Endothelial cell of umbilical vein (primary cell): ENCODE measurements at regions not wholly inside any gene's neighbourhood (a gene's known extent, or its start where the extent isn't known, plus 50 kb on each side); places are given as distances from the start of the nearest gene placed in this dataset.

Experiments used
- BruUV-seq: library from RNA; stranded (reverse); fragments of 400-500 nt; replicated peaks from 2 replicates; lab custom pipeline; 2021; lab: Mats Ljungman, UMichigan
- CTCF ChIA-PET: fragments of 300-600, 350-600 bp; sonication (Branson Sonifier 250); formaldehyde crosslinking; loops from one replicate; lab custom pipeline; 2021; ENCODE audit warnings: antibody characterized with exemption, inconsistent platforms; lab: Charles Lee
- POLR2A ChIA-PET: fragments of 300-600, 350-600 bp; sonication (Branson Sonifier 250); formaldehyde crosslinking; loops from one replicate; lab custom pipeline; 2021; ENCODE audit warnings: antibody characterized with exemption, inconsistent platforms; lab: Charles Lee
- DNase-seq: peaks from one replicate; pipeline ENCODE4 v3.0.0-alpha.2; 2011; ENCODE audit warnings: low read depth, low spot score
- FAIRE-seq: peaks from 2 replicates; lab custom pipeline; 2011; peaks lifted over from hg19 to GRCh38; lab: Jason Lieb, UNC
- H2AFZ ChIP-seq: 2 replicates; pipeline ENCODE4 v1.6.0; 2012; ENCODE audit warnings: low read depth, low read length, control low read depth, inconsistent platforms
- H3K27ac ChIP-seq: 2 replicates; pipeline ENCODE4 v1.5.1; 2011; ENCODE audit warnings: low read depth, mild to moderate bottlenecking, control low read depth, low read length, moderate library complexity; ENCODE audit not compliant: insufficient read depth
- H3K27me3 ChIP-seq, 2 experiments: 2 replicates each; pipeline versions ENCODE4 v1.6.0 to v1.6.1; 2011; ENCODE audit warnings: low read length in 2 of 2, mixed read lengths in 1 of 2; ENCODE audit not compliant: control insufficient read depth in 2 of 2, insufficient read depth in 2 of 2
- H3K36me3 ChIP-seq, 2 experiments: 2 replicates in 1 of 2; 3 replicates in 1 of 2; pipeline ENCODE4 v1.5.1; 2011; ENCODE audit warnings: low read length in 2 of 2, mild to moderate bottlenecking in 1 of 2, moderate library complexity in 1 of 2; ENCODE audit not compliant: control insufficient read depth in 2 of 2, insufficient read depth in 2 of 2; ENCODE audit errors: extremely low read depth in 1 of 2
- H3K4me1 ChIP-seq: 3 replicates; pipeline ENCODE4 v1.5.1; 2011; ENCODE audit warnings: mild to moderate bottlenecking, low read length; ENCODE audit not compliant: control insufficient read depth, insufficient read depth; ENCODE audit errors: extremely low read depth
- H3K4me2 ChIP-seq: 2 replicates; pipeline ENCODE4 v1.6.1; 2011; ENCODE audit warnings: low read length, control low read depth, mixed read lengths; ENCODE audit not compliant: insufficient read depth
- H3K4me3 ChIP-seq, 3 experiments: fragments of 200-600 bp in 1 of 3; sonication (generic), shearing (Covaris generic) in 1 of 3; replicated peaks in 1 of 3; 2 replicates each; pipeline ENCODE4 v1.5.1; 2011 to 2016; ENCODE audit warnings: control low read depth in 3 of 3, low read length in 3 of 3, mild to moderate bottlenecking in 2 of 3, inconsistent platforms in 1 of 3, low read depth in 1 of 3, moderate library complexity in 1 of 3; ENCODE audit not compliant: insufficient read depth in 1 of 3
- H3K79me2 ChIP-seq: 2 replicates; pipeline ENCODE4 v1.6.0; 2012; ENCODE audit warnings: low read length, inconsistent platforms; ENCODE audit not compliant: control insufficient read depth, insufficient read depth
- H3K9ac ChIP-seq: replicated peaks from 2 replicates; pipeline ENCODE3; 2011; ENCODE audit warnings: low read length, control low read depth; ENCODE audit not compliant: insufficient read depth; ENCODE audit errors: extremely low read depth
- H3K9me1 ChIP-seq: replicated peaks from 3 replicates; pipeline ENCODE4 v1.6.0; 2011; ENCODE audit warnings: mild to moderate bottlenecking, low read length; ENCODE audit not compliant: control insufficient read depth, insufficient read depth; ENCODE audit errors: extremely low read depth
- H3K9me3 ChIP-seq: replicated peaks from 2 replicates; pipeline ENCODE4 v1.5.1; 2012; ENCODE audit warnings: low read length, inconsistent platforms; ENCODE audit not compliant: control insufficient read depth, insufficient read depth
- H4K20me1 ChIP-seq: replicated peaks from 2 replicates; pipeline ENCODE3; 2011; ENCODE audit warnings: mild to moderate bottlenecking, low read length; ENCODE audit not compliant: control insufficient read depth, insufficient read depth; ENCODE audit errors: extremely low read depth
- CTCF ChIP-seq, 2 donors: IDR thresholded peaks; 1 replicate in 1 of 2; 2 replicates in 1 of 2; pipeline ENCODE4 v1.5.1; 2011; ENCODE audit warnings: low read length in 2 of 2, mild to moderate bottlenecking in 2 of 2, moderate library complexity in 2 of 2, control low read depth in 1 of 2, inconsistent platforms in 1 of 2, low read depth in 1 of 2; ENCODE audit not compliant: insufficient read depth in 1 of 2; ENCODE audit errors: extremely low read depth in 1 of 2
- FOS ChIP-seq: IDR thresholded peaks from 2 replicates; pipeline ENCODE4 v1.6.1; 2011; ENCODE audit warnings: mild to moderate bottlenecking, low read length, moderate library complexity, borderline replicate concordance; ENCODE audit not compliant: insufficient read depth
- GATA2 ChIP-seq: IDR thresholded peaks from 2 replicates; pipeline ENCODE4 v1.7.0; 2011; ENCODE audit warnings: low read depth, mild to moderate bottlenecking, moderate library complexity, mixed read lengths, low read length; ENCODE audit not compliant: insufficient read length, insufficient read depth
- JUN ChIP-seq: IDR thresholded peaks from 2 replicates; pipeline ENCODE4 v1.6.1; 2011; ENCODE audit warnings: borderline replicate concordance, low read depth; ENCODE audit not compliant: insufficient read length, insufficient read depth
- MAX ChIP-seq: IDR thresholded peaks from 2 replicates; pipeline ENCODE4 v1.6.1; 2011; ENCODE audit not compliant: insufficient read depth, insufficient read length
- MYC ChIP-seq: IDR thresholded peaks from one replicate; pipeline ENCODE4 v1.6.1; 2011; ENCODE audit warnings: mild to moderate bottlenecking, low read depth, low read length
- POLR2AphosphoS5 ChIP-seq: IDR thresholded peaks from 2 replicates; pipeline ENCODE4 v1.6.1; 2012; ENCODE audit warnings: low read depth, mild to moderate bottlenecking, control low read depth, low read length, moderate library complexity; ENCODE audit not compliant: insufficient read depth
- dilution Hi-C: fragments of 300-500 bp; cut with MboI; formaldehyde crosslinking; loops from one replicate; pipeline ENCODE4 v1.15.0; 2019; ENCODE audit warnings: low sequenced_read_pairs; ENCODE audit not compliant: extremely low pct_ligation_motif_present
- intact Hi-C: fragments of 100-400 bp; cut with micrococcal nuclease; formaldehyde crosslinking; loops from one replicate; pipeline ENCODE4 v1.10.0; 2022

- no peak overlapping the region for H3K4me3 ChIP-seq
- H3K9me1 ChIP-seq = no peaks in the 10 kb centered on the region
- H3K79me2 ChIP-seq = no peaks in the 10 kb centered on the region
- TF ChIP-seq MAX (no peak), FOS (no peak), CTCF (IDR thresholded peaks at IDR 0.05; ENCODE audit: extremely low read depth in 1 of 2, insufficient read depth in 1 of 2, low read depth in 1 of 2, low read length in 2 of 2) (no peak), GATA2 (no peak), MYC (no peak), JUN (no peak)
- H3K27ac ChIP-seq = no peak overlapping the region
- CTCF ChIA-PET = no interaction called here
- H3K4me2 ChIP-seq = no peak overlapping the region
- no TSS peak for BruUV-seq
- intact Hi-C loops = no loop called here
- POLR2A ChIA-PET = no interaction called here
- no peaks in the 10 kb centered on the region for H3K9me3 ChIP-seq
- H2AFZ ChIP-seq = no peak overlapping the region
- dilution Hi-C loops = no loop called here
- H3K36me3 ChIP-seq = no peaks in the 10 kb centered on the region
- H3K9ac ChIP-seq = no peak overlapping the region
- H4K20me1 ChIP-seq = no peaks in the 10 kb centered on the region
- no peak for DNase-seq
- H3K27me3 ChIP-seq = no peaks in the 10 kb centered on the region
- H3K4me1 ChIP-seq = no peaks in the 10 kb centered on the region
- FAIRE-seq = no peak
These were observed 279.3 kb downstream of the MZT1 start for GRCh38 chr13:72448082-72448481.

- ChIA-PET POLR2A (no interaction called here), CTCF (no interaction called here)
- H2AFZ ChIP-seq = no peak overlapping the region
- H3K4me2 ChIP-seq = no peak overlapping the region
- no peaks in the 10 kb centered on the region for H3K9me1 ChIP-seq
- H3K9ac ChIP-seq = no peak overlapping the region
- no TSS peak for BruUV-seq
- no peaks in the 10 kb centered on the region for H3K79me2 ChIP-seq
- FAIRE-seq (no peak), DNase-seq (no peak)
- H4K20me1 ChIP-seq = no peaks in the 10 kb centered on the region
- TF ChIP-seq POLR2AphosphoS5 = no peak
- no peak for TF ChIP-seq JUN
- no peak for TF ChIP-seq FOS
- no peak for TF ChIP-seq CTCF (IDR thresholded peaks at IDR 0.05; ENCODE audit: extremely low read depth in 1 of 2, insufficient read depth in 1 of 2, low read depth in 1 of 2, low read length in 2 of 2)
- dilution Hi-C loops (no loop called here), intact Hi-C loops (no loop called here)
- H3K36me3 ChIP-seq = no peaks in the 10 kb centered on the region
- no peaks in the 10 kb centered on the region for H3K27me3 ChIP-seq
- H3K4me3 ChIP-seq = no peak overlapping the region
- H3K27ac ChIP-seq = no peak overlapping the region
- no peaks in the 10 kb centered on the region for H3K4me1 ChIP-seq
- no peaks in the 10 kb centered on the region for H3K9me3 ChIP-seq
These were observed 282.4 kb downstream of the MZT1 start for GRCh38 chr13:72444999-72445398.
